ENCODE measurements at regions not wholly inside any gene's neighbourhood (a gene's known extent, or its start where the extent isn't known, plus 50 kb on each side); places are given as distances from the start of the nearest gene placed in this dataset.

GRCh38 chr3:10682692-10683091 is 133.3 kb upstream of the SLC6A11 start:
- TF ChIP-seq CTCF (conservative IDR thresholded peaks at IDR 0.05; ENCODE audit: low read depth, low read length) (no peak), EZH2 (IDR thresholded peaks at IDR 0.05; ENCODE audit: borderline replicate concordance, low read depth, low read length, poor library complexity, severe bottlenecking) (no peak)

All from A673 (cell line).